HG02588 (cell line): ENCODE measurements at regions not wholly inside any gene's neighbourhood (a gene's known extent, or its start where the extent isn't known, plus 50 kb on each side); places are given as distances from the start of the nearest gene placed in this dataset.

Experiments used
- ATAC-seq: cut with Tn5 transposase; IDR thresholded peaks from one replicate; pipeline ENCODE4 v1.9.1; 2021; ENCODE audit warnings: mild to moderate bottlenecking, moderate library complexity; ENCODE audit not compliant: unreplicated experiment

- no peak for ATAC-seq
These were observed 289.0 kb downstream of the GLRX3 start for GRCh38 chr10:130425169-130425568.

GRCh38 chr10:130425881-130426435 is 289.8 kb downstream of the GLRX3 start:
- no peak for ATAC-seq

GRCh38 chr10:130427216-130427722 is 291.1 kb downstream of the GLRX3 start:
- ATAC-seq: no peak

GRCh38 chr10:130428936-130429335 is 292.7 kb downstream of the GLRX3 start:
- ATAC-seq: no peak

GRCh38 chr10:130429809-130430208 is 293.6 kb downstream of the GLRX3 start:
- no peak for ATAC-seq

GRCh38 chr10:130430291-130430690 is 294.1 kb downstream of the GLRX3 start:
- no peak for ATAC-seq

- no peak for ATAC-seq
These were observed 294.9 kb downstream of the GLRX3 start for GRCh38 chr10:130430852-130431704.

GRCh38 chr10:130432271-130432670 is 296.1 kb downstream of the GLRX3 start:
- no peak for ATAC-seq

GRCh38 chr10:130432850-130433249 is 296.7 kb downstream of the GLRX3 start:
- ATAC-seq: no peak

- ATAC-seq: no peak
These were observed 298.5 kb downstream of the GLRX3 start for GRCh38 chr10:130434446-130435385.

GRCh38 chr10:130435961-130436360 is 299.8 kb downstream of the GLRX3 start:
- ATAC-seq: no peak

GRCh38 chr10:130438861-130439260 is 302.7 kb downstream of the GLRX3 start:
- ATAC-seq: no peak

- ATAC-seq: no peak
These were observed 303.6 kb downstream of the GLRX3 start for GRCh38 chr10:130439766-130440165.

- no peak for ATAC-seq
These were observed 304.3 kb downstream of the GLRX3 start for GRCh38 chr10:130440494-130440893.

GRCh38 chr10:130440971-130441370 is 304.8 kb downstream of the GLRX3 start:
- no peak for ATAC-seq

GRCh38 chr10:130443066-130443465 is 306.9 kb downstream of the GLRX3 start:
- no peak for ATAC-seq

GRCh38 chr10:130453036-130453720 is 317.0 kb downstream of the GLRX3 start:
- no peak for ATAC-seq

GRCh38 chr10:130453721-130454542 is 317.7 kb downstream of the GLRX3 start:
- no peak for ATAC-seq

- no peak for ATAC-seq
These were observed 318.4 kb downstream of the GLRX3 start for GRCh38 chr10:130454543-130455000.
